Esophagus squamous epithelium (tissue), 4 donors: ENCODE measurements at regions not wholly inside any gene's neighbourhood (a gene's known extent, or its start where the extent isn't known, plus 50 kb on each side); places are given as distances from the start of the nearest gene placed in this dataset.

Experiments used
- POLR2A ChIP-seq, 4 donors: fragments of 450-650 bp; IDR thresholded peaks; one replicate each; pipeline ENCODE4 v1.6.1; 2017; ENCODE audit warnings: antibody characterized with exemption in 4 of 4, mild to moderate bottlenecking in 4 of 4, moderate library complexity in 3 of 4
- TF ChIP-seq, protein P1 (sequence below), 6 experiments: fragments of 450-650 bp in 4 of 6; fragments of 200-600 bp in 2 of 6; sonication (generic) in 2 of 6; IDR thresholded peaks; one replicate each; pipeline ENCODE4 v1.5.1; 2016 to 2019; ENCODE audit warnings: antibody characterized with exemption in 6 of 6, mild to moderate bottlenecking in 4 of 6, moderate library complexity in 4 of 6

DNA sequence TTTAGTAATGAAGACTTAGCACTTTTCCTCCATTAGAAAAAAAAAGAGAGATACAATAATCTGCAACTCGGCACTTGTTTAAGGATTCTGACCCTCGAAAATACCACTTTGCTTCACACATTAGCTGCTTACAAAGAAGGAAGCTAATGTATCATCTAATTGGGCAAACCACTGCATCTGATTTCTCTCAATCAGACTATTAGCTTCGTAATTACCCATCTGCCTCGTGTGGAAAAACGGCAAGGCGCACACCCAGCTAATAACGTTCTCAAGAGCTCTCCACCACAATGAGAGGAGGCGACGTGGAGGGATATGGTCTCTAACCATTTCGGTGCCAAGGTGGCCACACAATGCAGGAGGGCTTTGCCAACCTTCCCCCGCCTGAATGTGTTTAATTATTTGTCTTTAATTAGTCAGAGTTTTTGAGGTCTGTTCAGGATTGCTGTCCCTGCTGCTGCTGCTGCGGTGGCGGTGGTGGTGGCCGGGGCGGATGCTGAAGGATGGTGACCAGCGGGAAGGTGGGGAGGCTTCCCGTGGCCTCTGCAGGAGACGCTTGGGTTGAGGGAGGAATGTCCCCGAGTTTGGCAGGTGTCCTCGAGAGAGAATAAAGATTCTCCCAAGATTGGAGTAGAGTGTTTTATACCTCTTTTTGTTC is 374.5 kb downstream of the RPS6KC1 start:
- no peak for TF ChIP-seq POLR2A (IDR thresholded peaks at IDR 0.05)
- TF ChIP-seq, protein P1, sequence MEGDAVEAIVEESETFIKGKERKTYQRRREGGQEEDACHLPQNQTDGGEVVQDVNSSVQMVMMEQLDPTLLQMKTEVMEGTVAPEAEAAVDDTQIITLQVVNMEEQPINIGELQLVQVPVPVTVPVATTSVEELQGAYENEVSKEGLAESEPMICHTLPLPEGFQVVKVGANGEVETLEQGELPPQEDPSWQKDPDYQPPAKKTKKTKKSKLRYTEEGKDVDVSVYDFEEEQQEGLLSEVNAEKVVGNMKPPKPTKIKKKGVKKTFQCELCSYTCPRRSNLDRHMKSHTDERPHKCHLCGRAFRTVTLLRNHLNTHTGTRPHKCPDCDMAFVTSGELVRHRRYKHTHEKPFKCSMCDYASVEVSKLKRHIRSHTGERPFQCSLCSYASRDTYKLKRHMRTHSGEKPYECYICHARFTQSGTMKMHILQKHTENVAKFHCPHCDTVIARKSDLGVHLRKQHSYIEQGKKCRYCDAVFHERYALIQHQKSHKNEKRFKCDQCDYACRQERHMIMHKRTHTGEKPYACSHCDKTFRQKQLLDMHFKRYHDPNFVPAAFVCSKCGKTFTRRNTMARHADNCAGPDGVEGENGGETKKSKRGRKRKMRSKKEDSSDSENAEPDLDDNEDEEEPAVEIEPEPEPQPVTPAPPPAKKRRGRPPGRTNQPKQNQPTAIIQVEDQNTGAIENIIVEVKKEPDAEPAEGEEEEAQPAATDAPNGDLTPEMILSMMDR (IDR thresholded peaks at IDR 0.05), result no peak
